NCI-H2029 (cell line): ENCODE measurements at regions not wholly inside any gene's neighbourhood (a gene's known extent, or its start where the extent isn't known, plus 50 kb on each side); places are given as distances from the start of the nearest gene placed in this dataset.

Experiments
- DNase-seq: peaks from one replicate; lab custom pipeline; 2025; lab: John Stamatoyannopoulos, UW

GRCh38 chr7:108697254-108697653, 127.6 kb downstream of the DNAJB9 start:
- no peak for DNase-seq

GRCh38 chr7:108711611-108712010, 141.9 kb downstream of the DNAJB9 start:
- DNase-seq = no peak

- no peak for DNase-seq
Observed at GRCh38 chr7:108716783-108717182, 147.1 kb downstream of the DNAJB9 start.

- no peak for DNase-seq
Observed at GRCh38 chr7:108717781-108718180, 148.1 kb downstream of the DNAJB9 start.

GRCh38 chr7:108719631-108720030, 150.0 kb downstream of the DNAJB9 start:
- no peak for DNase-seq

GRCh38 chr7:108722561-108722960, 152.9 kb downstream of the DNAJB9 start:
- no peak for DNase-seq

- DNase-seq = no peak
Observed at GRCh38 chr7:108723381-108723814, 153.7 kb downstream of the DNAJB9 start.

- DNase-seq = no peak
Observed at GRCh38 chr7:108724251-108725100, 154.8 kb downstream of the DNAJB9 start.

GRCh38 chr7:108735814-108736213, 166.1 kb downstream of the DNAJB9 start:
- no peak for DNase-seq

GRCh38 chr7:108736221-108736891, 166.7 kb downstream of the DNAJB9 start:
- no peak for DNase-seq

- DNase-seq = no peak
Observed at GRCh38 chr7:108770981-108771745, 201.5 kb downstream of the DNAJB9 start.

GRCh38 chr7:108771853-108772252, 202.2 kb downstream of the DNAJB9 start:
- no peak for DNase-seq

GRCh38 chr7:108777966-108778365, 208.3 kb downstream of the DNAJB9 start:
- no peak for DNase-seq

- DNase-seq = no peak
Observed at GRCh38 chr7:108789451-108789850, 219.8 kb downstream of the DNAJB9 start.

- DNase-seq = no peak
Observed at GRCh38 chr7:108794466-108794865, 224.8 kb downstream of the DNAJB9 start.

- no peak for DNase-seq
Observed at GRCh38 chr7:108802650-108803049, 233.0 kb downstream of the DNAJB9 start.

- DNase-seq = no peak
Observed at GRCh38 chr7:108805808-108806397, 236.2 kb downstream of the DNAJB9 start.

- DNase-seq = no peak
Observed at GRCh38 chr7:108808549-108809266, 239.0 kb downstream of the DNAJB9 start.

GRCh38 chr7:108809356-108809755, 239.7 kb downstream of the DNAJB9 start:
- DNase-seq = no peak

GRCh38 chr7:108810756-108811385, 241.2 kb downstream of the DNAJB9 start:
- no peak for DNase-seq
